ENCODE measurements at regions not wholly inside any gene's neighbourhood (a gene's known extent, or its start where the extent isn't known, plus 50 kb on each side); places are given as distances from the start of the nearest gene placed in this dataset.
"Not testable (repeated sequence)": the region's sequence is repeated elsewhere in the genome, so short reads cannot be mapped to it uniquely, and the experiment has no call there.

DNA sequence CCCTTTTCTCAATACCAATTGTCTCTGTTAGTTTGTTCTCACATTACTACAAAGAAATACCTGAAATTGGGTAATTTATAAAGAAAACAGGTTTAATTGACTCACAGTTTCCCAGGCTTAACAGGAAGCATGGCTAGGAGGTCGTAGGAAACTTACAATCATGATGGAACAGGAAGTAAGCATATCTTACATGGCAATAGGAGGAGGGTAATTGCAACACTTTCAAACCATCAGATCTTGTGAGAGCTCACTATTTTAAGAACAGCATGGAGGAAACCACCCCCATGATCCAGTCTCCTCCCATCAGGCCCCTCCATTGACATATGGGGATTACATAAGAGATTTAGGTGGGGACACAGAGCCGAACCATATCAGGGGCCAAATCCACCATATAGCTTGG is 1210.1 kb upstream of the SPRY2 start:
- Histone ChIP-seq H2AFZ (ENCODE audit: low read length) (no peak overlapping the region), H3K9me3 (ENCODE audit: low read depth, low read length) (no peaks in the 10 kb centered on the region), H3K36me3 (ENCODE audit: insufficient read depth, low read length) (no peaks in the 10 kb centered on the region), H3K4me2 (ENCODE audit: insufficient read depth, low read length) (no peak overlapping the region), H3K27me3 (ENCODE audit: insufficient read depth, low read length) (no peaks in the 10 kb centered on the region), H3K4me1 (ENCODE audit: insufficient read depth, low read length) (no peaks in the 10 kb centered on the region), H3K4me3 (ENCODE audit: insufficient read depth, low read length) (no peak overlapping the region), H4K20me1 (ENCODE audit: insufficient read depth, low read length) (no peaks in the 10 kb centered on the region), H3K79me2 (ENCODE audit: insufficient read depth, low read length) (no peaks in the 10 kb centered on the region), H3K27ac (ENCODE audit: low read depth, low read length) (no peak overlapping the region)
- TF ChIP-seq, protein P1, sequence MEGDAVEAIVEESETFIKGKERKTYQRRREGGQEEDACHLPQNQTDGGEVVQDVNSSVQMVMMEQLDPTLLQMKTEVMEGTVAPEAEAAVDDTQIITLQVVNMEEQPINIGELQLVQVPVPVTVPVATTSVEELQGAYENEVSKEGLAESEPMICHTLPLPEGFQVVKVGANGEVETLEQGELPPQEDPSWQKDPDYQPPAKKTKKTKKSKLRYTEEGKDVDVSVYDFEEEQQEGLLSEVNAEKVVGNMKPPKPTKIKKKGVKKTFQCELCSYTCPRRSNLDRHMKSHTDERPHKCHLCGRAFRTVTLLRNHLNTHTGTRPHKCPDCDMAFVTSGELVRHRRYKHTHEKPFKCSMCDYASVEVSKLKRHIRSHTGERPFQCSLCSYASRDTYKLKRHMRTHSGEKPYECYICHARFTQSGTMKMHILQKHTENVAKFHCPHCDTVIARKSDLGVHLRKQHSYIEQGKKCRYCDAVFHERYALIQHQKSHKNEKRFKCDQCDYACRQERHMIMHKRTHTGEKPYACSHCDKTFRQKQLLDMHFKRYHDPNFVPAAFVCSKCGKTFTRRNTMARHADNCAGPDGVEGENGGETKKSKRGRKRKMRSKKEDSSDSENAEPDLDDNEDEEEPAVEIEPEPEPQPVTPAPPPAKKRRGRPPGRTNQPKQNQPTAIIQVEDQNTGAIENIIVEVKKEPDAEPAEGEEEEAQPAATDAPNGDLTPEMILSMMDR (IDR thresholded peaks at IDR 0.05; ENCODE audit: extremely low read depth, low read depth, low read length), result no peak
- no peak for DNase-seq (ENCODE audit: insufficient read length, low spot score, missing footprints)

DNA sequence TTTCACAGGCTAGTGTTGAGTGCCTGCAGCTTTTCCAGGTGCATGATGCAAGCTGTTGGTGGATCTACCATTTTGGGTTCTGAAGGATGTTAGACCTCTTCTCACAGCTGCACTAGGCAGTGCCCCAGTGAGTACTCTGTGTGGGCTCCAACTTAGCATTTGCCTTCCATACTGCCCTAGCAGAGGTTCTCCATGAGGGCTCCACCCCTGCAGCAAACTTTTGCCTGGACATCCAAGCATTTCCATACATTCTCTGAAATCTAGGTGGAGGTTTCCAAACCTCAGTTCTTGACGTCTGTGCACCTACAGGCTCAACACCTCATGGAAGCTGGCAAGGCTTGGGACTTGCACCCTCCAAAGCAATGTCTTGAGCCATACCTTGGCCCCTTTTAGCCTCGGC is 1205.4 kb upstream of the SPRY2 start:
- H2AFZ ChIP-seq (ENCODE audit: low read length); H3K4me2 ChIP-seq (ENCODE audit: insufficient read depth, low read length); H3K27me3 ChIP-seq (ENCODE audit: insufficient read depth, low read length); H3K4me1 ChIP-seq (ENCODE audit: insufficient read depth, low read length); H3K36me3 ChIP-seq (ENCODE audit: insufficient read depth, low read length); DNase-seq (ENCODE audit: insufficient read length, low spot score, missing footprints); H3K79me2 ChIP-seq (ENCODE audit: insufficient read depth, low read length); H3K9me3 ChIP-seq (ENCODE audit: low read depth, low read length); H3K4me3 ChIP-seq (ENCODE audit: insufficient read depth, low read length); H4K20me1 ChIP-seq (ENCODE audit: insufficient read depth, low read length); H3K27ac ChIP-seq (ENCODE audit: low read depth, low read length): not testable (repeated sequence)

DNA sequence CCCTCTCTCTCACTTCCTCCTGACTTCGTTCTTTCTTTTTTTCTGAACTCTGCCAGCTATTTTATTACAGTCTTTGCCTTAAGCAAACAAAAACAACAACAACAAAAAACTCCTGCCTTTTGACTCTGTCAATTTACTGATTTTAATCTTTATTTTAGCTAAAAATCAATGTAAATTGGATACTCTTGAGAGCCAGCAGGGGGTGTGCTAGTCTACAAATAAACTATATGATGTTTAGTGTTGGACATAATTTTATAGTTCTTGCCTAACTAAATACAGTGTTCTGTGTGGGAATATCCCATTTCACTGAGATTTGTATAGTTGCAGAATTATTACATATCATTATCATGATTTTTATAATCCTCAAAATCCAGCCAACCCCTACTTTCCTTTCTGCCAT is 1199.9 kb upstream of the SPRY2 start:
- Histone ChIP-seq H3K4me2 (ENCODE audit: insufficient read depth, low read length) (no peak overlapping the region), H3K36me3 (ENCODE audit: insufficient read depth, low read length) (no peaks in the 10 kb centered on the region), H3K4me3 (ENCODE audit: insufficient read depth, low read length) (no peak overlapping the region), H3K27me3 (ENCODE audit: insufficient read depth, low read length) (no peaks in the 10 kb centered on the region), H2AFZ (ENCODE audit: low read length) (no peak overlapping the region), H3K27ac (ENCODE audit: low read depth, low read length) (no peak overlapping the region), H3K4me1 (ENCODE audit: insufficient read depth, low read length) (no peaks in the 10 kb centered on the region), H3K9me3 (ENCODE audit: low read depth, low read length) (no peaks in the 10 kb centered on the region), H3K79me2 (ENCODE audit: insufficient read depth, low read length) (no peaks in the 10 kb centered on the region), H4K20me1 (ENCODE audit: insufficient read depth, low read length) (no peaks in the 10 kb centered on the region)
- TF ChIP-seq, protein P1 (IDR thresholded peaks at IDR 0.05; ENCODE audit: extremely low read depth, low read depth, low read length), result no peak
- no peak for DNase-seq (ENCODE audit: insufficient read length, low spot score, missing footprints)

DNA sequence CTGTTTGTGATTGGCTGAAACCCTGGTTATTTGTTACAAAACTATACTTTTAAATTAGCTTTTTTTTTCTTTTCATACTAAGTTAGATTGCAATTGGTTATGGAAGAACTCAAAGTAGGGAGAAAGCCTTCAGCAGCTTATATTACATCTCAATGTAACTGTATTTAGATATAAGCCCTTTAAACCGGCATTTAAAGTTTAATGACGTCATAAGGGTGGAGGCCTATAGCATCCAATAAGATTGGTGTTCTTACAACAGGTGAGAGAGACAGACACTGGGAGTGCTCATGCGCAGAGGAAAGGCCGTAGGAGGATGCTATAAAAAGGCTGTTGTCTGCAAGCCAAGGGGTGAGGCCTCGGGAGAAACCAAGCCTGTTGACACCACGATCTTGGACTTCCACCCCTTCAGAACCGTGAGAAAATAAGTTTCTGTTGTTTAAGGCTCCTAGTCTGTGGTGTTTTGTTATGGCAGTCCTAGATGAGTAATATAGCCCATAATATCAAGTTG is 1198.8 kb upstream of the SPRY2 start:
- no peaks in the 10 kb centered on the region for H3K36me3 ChIP-seq (ENCODE audit: insufficient read depth, low read length)
- H3K4me2 ChIP-seq (ENCODE audit: insufficient read depth, low read length), result no peak overlapping the region
- no peaks in the 10 kb centered on the region for H3K79me2 ChIP-seq (ENCODE audit: insufficient read depth, low read length)
- DNase-seq (ENCODE audit: insufficient read length, low spot score, missing footprints), result no peak
- H3K27me3 ChIP-seq (ENCODE audit: insufficient read depth, low read length), result no peaks in the 10 kb centered on the region
- H3K9me3 ChIP-seq (ENCODE audit: low read depth, low read length), result no peaks in the 10 kb centered on the region
- TF ChIP-seq, protein P1 (IDR thresholded peaks at IDR 0.05; ENCODE audit: extremely low read depth, low read depth, low read length), result no peak
- no peaks in the 10 kb centered on the region for H3K4me1 ChIP-seq (ENCODE audit: insufficient read depth, low read length)
- H4K20me1 ChIP-seq (ENCODE audit: insufficient read depth, low read length), result no peaks in the 10 kb centered on the region
- H3K27ac ChIP-seq (ENCODE audit: low read depth, low read length), result no peak overlapping the region
- H2AFZ ChIP-seq (ENCODE audit: low read length), result no peak overlapping the region
- no peak overlapping the region for H3K4me3 ChIP-seq (ENCODE audit: insufficient read depth, low read length)

Data from osteoblast (primary cell).